Stomach (tissue), 4 donors: ENCODE measurements at regions not wholly inside any gene's neighbourhood (a gene's known extent, or its start where the extent isn't known, plus 50 kb on each side); places are given as distances from the start of the nearest gene placed in this dataset.

Source experiments
- EP300 ChIP-seq: sonication (generic); formaldehyde crosslinking; IDR thresholded peaks from one replicate; pipeline ENCODE4 v1.6.1; 2017; ENCODE audit warnings: antibody characterized with exemption
- POLR2A ChIP-seq, 4 donors: fragments of 450-650 bp; IDR thresholded peaks; one replicate each; pipeline ENCODE4 v1.6.1; 2016; ENCODE audit warnings: antibody characterized with exemption in 4 of 4, control low read depth in 2 of 4, mild to moderate bottlenecking in 1 of 4, moderate library complexity in 1 of 4
- POLR2AphosphoS5 ChIP-seq, 3 donors: sonication (generic); formaldehyde crosslinking; IDR thresholded peaks; one replicate each; pipeline ENCODE4 v1.6.1; 2016; ENCODE audit warnings: antibody characterized with exemption in 3 of 3
- TF ChIP-seq, protein P1 (sequence below), 7 experiments: fragments of 450-650 bp in 4 of 7; fragments of 200-600 bp in 3 of 7; sonication (generic) in 3 of 7; IDR thresholded peaks; one replicate each; pipeline ENCODE4 v1.5.1; 2016 to 2019; ENCODE audit warnings: antibody characterized with exemption in 7 of 7, control low read depth in 2 of 7, mild to moderate bottlenecking in 1 of 7

DNA sequence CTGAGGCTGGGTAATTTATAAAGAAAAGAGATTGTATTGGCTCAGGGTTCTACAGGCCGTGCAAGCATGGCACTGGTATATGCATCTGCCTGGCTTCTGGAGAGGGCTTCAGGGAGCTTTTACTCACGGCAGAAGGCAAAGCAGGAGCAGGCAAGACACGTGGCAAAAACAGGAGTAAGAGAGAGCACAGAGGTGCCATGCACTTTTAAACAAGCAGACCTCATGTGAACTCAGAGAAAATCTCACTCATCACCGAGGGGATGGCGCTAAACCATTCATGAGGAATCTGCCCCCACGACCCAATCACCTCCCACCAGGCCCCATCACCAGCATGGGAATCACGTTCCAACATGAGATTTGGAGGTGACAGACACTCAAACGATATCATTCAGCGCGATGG is 400.7 kb upstream of the RUNX1 start:
- TF ChIP-seq, protein P1, sequence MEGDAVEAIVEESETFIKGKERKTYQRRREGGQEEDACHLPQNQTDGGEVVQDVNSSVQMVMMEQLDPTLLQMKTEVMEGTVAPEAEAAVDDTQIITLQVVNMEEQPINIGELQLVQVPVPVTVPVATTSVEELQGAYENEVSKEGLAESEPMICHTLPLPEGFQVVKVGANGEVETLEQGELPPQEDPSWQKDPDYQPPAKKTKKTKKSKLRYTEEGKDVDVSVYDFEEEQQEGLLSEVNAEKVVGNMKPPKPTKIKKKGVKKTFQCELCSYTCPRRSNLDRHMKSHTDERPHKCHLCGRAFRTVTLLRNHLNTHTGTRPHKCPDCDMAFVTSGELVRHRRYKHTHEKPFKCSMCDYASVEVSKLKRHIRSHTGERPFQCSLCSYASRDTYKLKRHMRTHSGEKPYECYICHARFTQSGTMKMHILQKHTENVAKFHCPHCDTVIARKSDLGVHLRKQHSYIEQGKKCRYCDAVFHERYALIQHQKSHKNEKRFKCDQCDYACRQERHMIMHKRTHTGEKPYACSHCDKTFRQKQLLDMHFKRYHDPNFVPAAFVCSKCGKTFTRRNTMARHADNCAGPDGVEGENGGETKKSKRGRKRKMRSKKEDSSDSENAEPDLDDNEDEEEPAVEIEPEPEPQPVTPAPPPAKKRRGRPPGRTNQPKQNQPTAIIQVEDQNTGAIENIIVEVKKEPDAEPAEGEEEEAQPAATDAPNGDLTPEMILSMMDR (IDR thresholded peaks at IDR 0.05) = no peak
- TF ChIP-seq POLR2AphosphoS5 (IDR thresholded peaks at IDR 0.05) (no peak), POLR2A (IDR thresholded peaks at IDR 0.05) (no peak), EP300 (no peak)
